ENCODE measurements at regions not wholly inside any gene's neighbourhood (a gene's known extent, or its start where the extent isn't known, plus 50 kb on each side); places are given as distances from the start of the nearest gene placed in this dataset.
"Not testable (repeated sequence)": the region's sequence is repeated elsewhere in the genome, so short reads cannot be mapped to it uniquely, and the experiment has no call there.

DNA sequence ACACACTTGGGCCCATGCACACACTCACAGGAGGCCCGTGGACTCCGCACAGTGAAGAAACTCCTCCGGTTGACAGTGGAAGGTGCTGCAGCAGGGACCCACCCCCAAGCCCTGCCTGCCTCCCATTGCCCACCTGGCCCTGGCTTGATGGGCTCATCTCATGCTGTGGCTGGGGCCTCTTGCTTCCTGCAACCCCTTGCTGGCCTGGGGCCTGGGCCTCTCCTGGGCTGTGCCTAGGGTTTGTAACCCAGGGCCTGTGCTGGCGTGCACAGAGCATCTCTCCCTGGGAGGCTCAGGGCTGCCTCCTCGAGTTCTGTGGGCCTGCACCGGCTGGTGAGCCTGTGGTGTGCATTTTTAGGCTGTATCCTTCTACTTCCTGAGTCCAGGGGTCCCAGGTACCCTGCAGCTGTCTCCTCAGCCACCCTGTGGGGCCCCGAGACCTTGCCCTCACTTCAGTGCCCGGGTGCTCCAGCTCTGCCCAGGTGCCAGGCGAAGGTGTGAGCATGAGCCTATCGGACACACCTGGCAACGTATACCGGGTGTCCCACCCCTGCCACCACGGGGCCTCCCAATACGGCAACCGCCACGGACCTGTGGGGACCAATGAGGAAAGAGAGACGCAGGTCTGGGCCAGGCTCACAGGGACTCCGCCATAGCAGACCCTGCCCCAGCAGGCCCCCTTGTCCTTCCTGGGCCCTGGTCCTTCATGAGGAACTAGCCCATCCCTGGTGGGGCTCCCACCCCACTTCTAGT, 158.3 kb upstream of the POTEB2 start:
- H3K36me3 ChIP-seq (ENCODE audit: control insufficient read depth, insufficient read depth, low read length); H3K4me1 ChIP-seq (ENCODE audit: control insufficient read depth, insufficient read depth, low read length); H3K9me3 ChIP-seq (ENCODE audit: control insufficient read depth, insufficient read depth, low read length); H2AFZ ChIP-seq (replicated peaks; ENCODE audit: low read length, poor library complexity); H2BK20ac ChIP-seq (ENCODE audit: low read depth, low read length); H3K56ac ChIP-seq (ENCODE audit: extremely low read depth, insufficient read depth, low read length); H3K4me2 ChIP-seq (ENCODE audit: low read depth, low read length); H3K9me1 ChIP-seq (ENCODE audit: insufficient read depth, low read length); H3K4ac ChIP-seq (ENCODE audit: low read depth, low read length); H3K23ac ChIP-seq (ENCODE audit: low read depth, low read length); H3K4me3 ChIP-seq (ENCODE audit: insufficient read depth, low read depth, low read length); H3K14ac ChIP-seq (replicated peaks; ENCODE audit: low read depth, low read length); H4K5ac ChIP-seq (ENCODE audit: low read depth, low read length); H4K20me1 ChIP-seq (ENCODE audit: insufficient read depth, low read length); ATAC-seq (ENCODE audit: low read depth); H3K27ac ChIP-seq (ENCODE audit: insufficient read depth, low read length); CTCF ChIA-PET; DNase-seq; H2BK5ac ChIP-seq (ENCODE audit: low read depth, low read length, poor library complexity, severe bottlenecking); dilution Hi-C loops (cut with HindIII; ENCODE audit: low sequenced_read_pairs, unreplicated experiment); POLR2A ChIA-PET (ENCODE audit: unreplicated experiment); H4K91ac ChIP-seq (ENCODE audit: insufficient read depth, low read depth, low read length); BruUV-seq (replicated peaks); H3K9ac ChIP-seq (ENCODE audit: low read depth, low read length); H3K18ac ChIP-seq (ENCODE audit: low read depth, low read length); H3K27me3 ChIP-seq (ENCODE audit: control insufficient read depth, insufficient read depth, low read length); H2BK120ac ChIP-seq (ENCODE audit: low read depth, low read length); intact Hi-C loops (cut with micrococcal nuclease); H2BK15ac ChIP-seq (ENCODE audit: low read depth, low read length); H3K79me1 ChIP-seq (ENCODE audit: low read depth in 1 of 2, low read length in 2 of 2); H4K8ac ChIP-seq (ENCODE audit: low read depth in 2 of 2, low read length in 2 of 2); H2AK5ac ChIP-seq (ENCODE audit: low read depth, low read length); in situ Hi-C loops (cut with MboI; ENCODE audit: low sequenced_read_pairs); H2AK9ac ChIP-seq (replicated peaks; ENCODE audit: low read depth, low read length, poor library complexity): not testable (repeated sequence)
- 85% methylated on average over 4 of the region's 18 CpGs; no CpG with 5 or more reads in 1 of the 2 experiments for whole genome bisulfite sequencing, 2 experiments (ENCODE audit: extremely low coverage in 2 of 2, insufficient read length in 1 of 2)

DNA sequence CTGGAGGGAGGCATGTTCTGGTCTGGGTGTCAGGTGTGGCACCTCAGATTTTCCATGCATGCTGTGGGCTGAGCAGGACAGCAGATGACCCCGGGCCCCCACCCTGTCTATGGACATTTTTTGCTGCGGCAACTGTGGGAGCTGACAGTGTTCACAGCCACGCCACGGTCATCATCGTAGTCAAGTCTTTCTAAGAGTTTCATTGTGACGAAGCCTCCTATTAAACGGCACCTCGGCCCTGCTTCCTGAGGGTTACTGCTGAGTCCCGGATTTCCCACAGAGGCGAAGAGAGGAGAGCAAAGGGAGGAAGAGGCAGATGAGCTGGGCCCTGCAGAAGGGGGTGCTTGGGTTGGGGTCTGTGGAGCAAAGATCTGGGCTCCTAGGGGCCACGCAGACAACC, 152.1 kb upstream of the POTEB2 start:
- H2AFZ ChIP-seq (replicated peaks; ENCODE audit: low read length, poor library complexity); POLR2A ChIA-PET (ENCODE audit: unreplicated experiment); H2BK20ac ChIP-seq (ENCODE audit: low read depth, low read length); H3K27ac ChIP-seq (ENCODE audit: insufficient read depth, low read length); H3K36me3 ChIP-seq (ENCODE audit: control insufficient read depth, insufficient read depth, low read length); intact Hi-C loops (cut with micrococcal nuclease); H2BK5ac ChIP-seq (ENCODE audit: low read depth, low read length, poor library complexity, severe bottlenecking); BruUV-seq (replicated peaks); H4K91ac ChIP-seq (ENCODE audit: insufficient read depth, low read depth, low read length); H4K5ac ChIP-seq (ENCODE audit: low read depth, low read length); H3K23ac ChIP-seq (ENCODE audit: low read depth, low read length); H3K4me2 ChIP-seq (ENCODE audit: low read depth, low read length); H3K14ac ChIP-seq (replicated peaks; ENCODE audit: low read depth, low read length); H2BK120ac ChIP-seq (ENCODE audit: low read depth, low read length); H3K18ac ChIP-seq (ENCODE audit: low read depth, low read length); DNase-seq; in situ Hi-C loops (cut with MboI; ENCODE audit: low sequenced_read_pairs); H3K9ac ChIP-seq (ENCODE audit: low read depth, low read length); H4K20me1 ChIP-seq (ENCODE audit: insufficient read depth, low read length); CTCF ChIA-PET; H2AK5ac ChIP-seq (ENCODE audit: low read depth, low read length); H2AK9ac ChIP-seq (replicated peaks; ENCODE audit: low read depth, low read length, poor library complexity); H3K27me3 ChIP-seq (ENCODE audit: control insufficient read depth, insufficient read depth, low read length); H2BK15ac ChIP-seq (ENCODE audit: low read depth, low read length); ATAC-seq (ENCODE audit: low read depth); dilution Hi-C loops (cut with HindIII; ENCODE audit: low sequenced_read_pairs, unreplicated experiment); H3K4me3 ChIP-seq (ENCODE audit: insufficient read depth, low read depth, low read length); H3K4me1 ChIP-seq (ENCODE audit: control insufficient read depth, insufficient read depth, low read length); H3K9me1 ChIP-seq (ENCODE audit: insufficient read depth, low read length); H3K4ac ChIP-seq (ENCODE audit: low read depth, low read length); H4K8ac ChIP-seq (ENCODE audit: low read depth in 2 of 2, low read length in 2 of 2); H3K56ac ChIP-seq (ENCODE audit: extremely low read depth, insufficient read depth, low read length); H3K9me3 ChIP-seq (ENCODE audit: control insufficient read depth, insufficient read depth, low read length); H3K79me1 ChIP-seq (ENCODE audit: low read depth in 1 of 2, low read length in 2 of 2): not testable (repeated sequence)
- no CpG with 5 or more reads among the region's 11 CpGs for WGBS, 2 experiments (ENCODE audit: extremely low coverage in 2 of 2, insufficient read length in 1 of 2)

Measured in IMR-90 (cell line).